Right renal cortex interstitium (tissue), 3 donors: ENCODE measurements at regions not wholly inside any gene's neighbourhood (a gene's known extent, or its start where the extent isn't known, plus 50 kb on each side); places are given as distances from the start of the nearest gene placed in this dataset.

ENCODE experiments used
- DNase-seq, 3 donors: peaks; one replicate each; pipeline ENCODE4 v3.0.0-alpha.2; 2013; ENCODE audit warnings: low read depth in 3 of 3, low spot score in 2 of 3

DNA sequence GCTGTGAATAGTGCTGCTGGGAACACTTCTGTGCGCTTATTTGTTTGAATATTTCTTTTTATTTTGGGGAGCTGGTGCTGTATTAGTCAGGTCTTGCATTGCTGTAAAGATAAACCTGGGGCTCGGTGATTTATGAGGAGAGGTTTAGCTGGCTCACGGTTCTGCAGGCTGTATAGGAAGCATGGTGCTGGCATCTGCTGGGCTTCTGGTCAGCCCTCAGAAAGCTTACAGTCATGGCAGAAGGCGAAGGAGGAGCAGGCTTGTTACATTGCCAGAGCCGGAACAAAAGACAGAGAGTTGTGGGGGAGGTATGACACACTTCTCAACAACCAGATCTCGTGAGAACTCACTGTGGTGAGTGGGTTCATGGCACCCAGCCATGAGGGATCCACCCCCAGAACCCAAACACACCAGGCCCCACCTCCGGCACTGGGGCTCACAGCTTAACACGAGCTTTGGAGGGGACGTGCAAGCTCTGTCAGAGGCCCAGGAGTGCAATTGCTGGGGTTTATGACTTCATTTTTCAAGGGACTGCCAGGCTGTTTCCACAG lies 68.8 kb upstream of the GATA5 start:
- no peak for DNase-seq

DNA sequence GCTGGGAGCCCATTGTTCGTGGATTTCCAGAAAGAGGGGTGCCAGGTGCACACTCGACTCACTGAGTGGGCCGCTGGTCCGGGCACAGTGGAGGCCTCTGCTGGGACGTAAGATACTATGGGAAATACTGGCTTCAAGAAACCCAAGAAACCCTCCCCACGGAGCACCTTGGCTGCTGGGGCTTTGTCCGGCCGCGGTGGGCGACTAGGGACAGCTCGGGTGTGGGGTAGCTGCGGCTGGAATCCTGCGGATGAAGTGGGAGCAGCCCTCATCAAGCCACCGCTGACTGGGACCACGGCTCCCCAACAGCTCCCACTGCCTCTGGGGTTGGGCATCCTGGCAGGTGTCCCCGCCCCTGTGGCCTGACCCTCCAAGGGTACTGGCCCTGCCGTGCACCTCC lies 69.5 kb upstream of the GATA5 start:
- no peak for DNase-seq

DNA sequence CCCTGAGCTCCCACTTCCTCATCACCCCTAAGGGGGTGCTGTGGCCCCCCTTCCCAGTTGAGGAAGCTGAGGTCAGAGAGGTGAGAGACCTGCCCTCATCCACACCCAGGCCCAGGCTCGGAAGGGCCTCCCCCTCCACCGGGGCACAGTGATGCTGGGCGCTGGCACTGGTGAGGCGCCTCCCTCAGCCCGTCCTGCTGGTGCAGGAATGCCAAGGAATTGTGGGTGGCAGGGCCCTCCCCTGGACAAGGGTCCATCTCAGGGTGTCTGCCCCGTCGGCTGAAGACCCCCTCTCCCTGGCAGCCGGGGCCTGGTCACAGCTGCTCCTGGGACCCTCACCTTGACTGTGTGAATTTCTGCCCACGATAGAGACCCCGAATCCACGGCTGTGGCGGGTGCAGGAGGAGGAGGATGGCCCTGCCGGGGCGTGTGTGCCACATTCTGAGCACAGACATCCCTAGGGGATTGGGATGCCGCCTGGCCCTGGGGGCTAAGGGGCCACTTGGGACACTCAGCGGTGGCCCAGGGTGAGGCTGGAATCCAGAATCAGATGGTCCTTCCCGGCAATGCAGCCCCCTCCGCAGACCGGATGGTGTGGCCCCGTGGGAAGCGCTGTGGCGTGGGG lies 70.2 kb upstream of the GATA5 start:
- DNase-seq = no peak

DNA sequence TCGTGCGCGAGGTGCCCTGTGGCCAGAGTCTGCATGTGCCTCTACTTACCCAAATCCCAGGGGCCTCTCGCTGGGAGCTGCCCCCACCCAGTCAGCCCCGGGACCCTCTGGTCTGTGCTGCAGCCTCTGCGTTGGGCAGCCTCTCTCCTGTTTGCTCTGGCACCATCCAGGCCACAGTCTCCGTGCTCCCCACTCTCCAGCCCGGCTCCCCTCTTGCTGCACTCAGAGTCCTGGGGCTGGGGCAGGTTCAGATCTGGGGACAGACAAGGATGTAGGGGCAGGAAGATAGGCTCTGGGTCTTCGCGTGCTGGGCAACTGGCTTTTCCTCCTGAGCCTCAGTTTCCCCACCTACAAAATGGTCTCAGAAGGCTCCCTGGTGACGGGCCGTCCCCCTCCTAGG lies 70.8 kb upstream of the GATA5 start:
- DNase-seq = no peak

DNA sequence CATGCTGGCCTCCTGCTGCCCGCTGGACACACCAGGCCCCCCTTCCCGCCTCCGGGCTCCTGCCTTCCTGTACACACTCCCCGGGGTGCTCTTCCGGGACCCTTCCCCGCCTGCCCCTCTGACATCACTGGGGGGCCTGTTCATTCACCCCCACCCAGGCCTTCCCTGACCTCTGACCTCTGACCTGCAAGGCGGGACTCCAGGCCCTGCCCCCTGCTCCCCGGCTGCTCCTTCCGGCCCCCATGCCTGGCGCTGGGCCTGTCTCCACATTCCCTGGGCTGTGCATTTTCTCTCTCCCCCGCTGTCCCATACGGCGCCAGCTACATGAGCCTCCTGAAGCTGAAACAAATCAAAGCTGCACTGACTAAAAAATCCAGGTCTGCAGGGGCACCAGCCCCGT lies 71.6 kb upstream of the GATA5 start:
- no peak for DNase-seq

DNA sequence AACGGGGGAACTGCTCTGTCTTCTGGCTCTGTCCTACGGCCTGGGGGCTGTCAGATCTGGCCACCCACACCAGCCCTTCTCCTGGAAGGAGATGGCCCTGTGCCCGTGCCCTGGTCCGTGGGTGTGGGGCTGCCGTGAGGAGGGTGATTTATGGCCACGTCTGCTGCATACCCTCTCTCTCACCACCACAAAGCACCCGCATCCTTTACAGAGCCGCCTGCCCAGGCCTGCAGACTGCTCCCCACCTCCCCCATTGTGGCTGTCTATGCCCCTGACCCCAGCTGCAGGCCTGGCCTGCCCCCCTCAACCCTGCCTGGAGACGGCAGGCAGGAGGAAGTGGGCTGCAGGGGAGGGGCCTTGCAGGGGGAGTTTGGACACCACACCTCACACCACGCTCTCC lies 72.7 kb upstream of the GATA5 start:
- no peak for DNase-seq

DNA sequence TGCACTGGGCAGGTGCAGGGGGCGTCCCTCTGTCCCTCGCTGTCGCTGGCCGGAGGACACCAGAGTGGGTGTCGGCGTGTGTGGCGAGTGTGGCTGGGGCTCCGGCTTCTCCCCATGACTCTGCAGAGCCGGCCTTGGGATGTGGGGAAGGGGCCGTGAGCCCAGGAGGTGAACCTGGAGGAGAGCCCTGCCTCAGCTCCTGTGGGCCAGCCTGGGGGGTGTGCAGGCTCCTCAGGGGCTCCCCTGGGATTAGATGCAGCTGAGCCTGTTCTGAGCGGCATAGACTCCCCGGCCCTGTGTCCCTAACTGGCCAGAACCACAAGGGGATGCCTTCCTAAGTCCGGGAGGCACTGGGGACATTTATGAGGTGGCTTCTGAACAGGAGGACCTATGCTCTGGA lies 73.2 kb upstream of the GATA5 start:
- DNase-seq = no peak

DNA sequence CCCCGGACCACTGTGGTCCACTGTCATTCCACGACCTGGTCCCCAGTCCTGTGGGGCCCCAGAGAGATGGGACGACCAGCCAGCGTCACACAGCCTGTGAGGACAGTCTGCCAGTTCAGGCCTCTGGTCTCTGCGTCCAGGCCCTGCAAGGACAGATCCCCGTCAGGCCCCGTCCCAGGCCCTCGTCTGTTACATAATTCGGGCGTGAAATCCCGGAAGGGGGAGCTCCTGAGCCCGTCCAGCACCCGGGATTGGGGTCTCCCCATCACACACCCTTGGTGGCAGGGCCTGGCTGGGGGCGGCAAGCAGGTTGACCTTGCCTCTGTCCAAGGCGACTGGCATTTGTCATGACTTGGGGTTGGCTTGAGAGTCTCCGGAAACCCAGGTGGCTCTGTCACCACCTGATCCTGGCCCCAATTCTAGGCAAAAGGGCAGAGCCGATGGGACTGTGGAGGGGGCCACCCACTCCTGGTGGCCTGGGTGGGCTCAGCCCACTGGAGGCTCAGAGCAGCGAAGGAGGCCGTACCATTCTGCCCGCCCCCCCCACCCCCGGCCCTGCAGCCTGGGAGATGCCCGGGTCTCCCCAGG lies 73.8 kb upstream of the GATA5 start:
- DNase-seq = no peak

DNA sequence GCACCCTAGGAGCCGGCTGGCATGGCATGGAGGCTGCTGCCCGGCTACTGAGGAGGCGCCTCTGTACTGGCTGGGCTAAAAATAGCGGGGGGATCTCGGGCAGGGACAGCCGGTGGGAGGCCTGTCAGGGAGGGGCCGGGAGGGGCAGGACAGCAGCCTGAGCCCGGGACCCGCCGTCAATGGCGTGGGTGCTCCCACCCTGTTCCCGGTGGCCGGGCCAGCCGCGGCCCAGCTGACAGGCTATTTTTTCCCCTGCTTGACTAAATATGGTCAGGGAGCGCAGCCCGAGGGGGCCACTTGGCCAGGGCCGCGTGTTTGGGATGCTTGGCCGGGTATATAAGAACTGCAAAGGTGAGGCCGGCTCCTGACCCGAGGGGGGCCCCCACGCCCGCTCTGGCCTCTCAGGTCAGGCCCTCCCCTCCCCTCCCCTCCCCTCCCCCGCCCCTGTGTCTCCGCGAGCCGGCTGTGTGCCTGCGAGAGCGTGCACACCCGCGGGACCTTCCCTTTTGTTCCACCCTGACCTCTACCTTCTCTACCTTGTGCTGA lies 74.4 kb upstream of the GATA5 start:
- DNase-seq = no peak

DNA sequence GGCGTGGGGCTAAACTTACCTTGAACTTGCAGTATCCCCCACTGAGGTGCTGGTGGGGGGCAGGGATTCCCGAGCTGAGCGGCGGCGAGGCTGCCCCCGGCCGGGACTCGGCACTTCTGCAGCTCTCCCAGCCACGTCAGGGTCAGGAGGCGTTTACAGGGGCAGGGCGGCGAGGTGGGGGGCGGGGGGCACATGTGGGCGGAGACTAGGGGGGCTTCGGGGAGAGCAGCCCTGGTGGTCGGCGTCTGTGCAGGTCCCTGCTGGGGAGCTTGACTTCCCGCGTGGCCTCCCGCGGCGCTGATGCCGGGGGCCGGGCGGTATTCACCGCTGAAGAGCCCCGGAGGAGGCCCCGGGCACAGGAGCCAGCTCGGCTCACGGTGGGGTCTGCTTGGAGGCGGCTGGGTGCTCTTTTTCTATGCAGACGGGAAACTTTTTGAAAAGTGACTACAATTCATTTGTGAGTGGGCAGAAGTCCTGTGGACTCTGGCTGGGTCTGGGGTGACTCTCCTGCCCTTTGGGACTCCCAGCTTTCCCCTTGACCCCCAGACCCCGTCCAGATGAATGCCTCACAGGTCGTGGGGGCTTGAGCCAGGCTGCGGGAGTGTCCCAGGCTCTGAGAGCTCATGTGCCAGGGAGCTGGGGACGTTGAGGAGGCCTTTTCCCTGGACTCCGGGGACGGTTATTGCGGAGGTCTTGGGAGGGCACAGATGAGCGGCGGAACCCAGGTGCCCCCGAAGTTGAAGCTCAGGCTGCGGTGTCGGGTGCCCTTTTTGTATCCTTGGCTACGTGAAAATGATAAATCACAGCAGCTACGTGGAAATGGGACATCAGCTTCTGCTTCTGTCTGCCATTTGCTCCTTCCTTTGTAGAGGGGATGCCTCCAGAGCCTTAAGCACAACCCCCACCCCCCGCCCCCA lies 75.9 kb upstream of the GATA5 start:
- no peak for DNase-seq

DNA sequence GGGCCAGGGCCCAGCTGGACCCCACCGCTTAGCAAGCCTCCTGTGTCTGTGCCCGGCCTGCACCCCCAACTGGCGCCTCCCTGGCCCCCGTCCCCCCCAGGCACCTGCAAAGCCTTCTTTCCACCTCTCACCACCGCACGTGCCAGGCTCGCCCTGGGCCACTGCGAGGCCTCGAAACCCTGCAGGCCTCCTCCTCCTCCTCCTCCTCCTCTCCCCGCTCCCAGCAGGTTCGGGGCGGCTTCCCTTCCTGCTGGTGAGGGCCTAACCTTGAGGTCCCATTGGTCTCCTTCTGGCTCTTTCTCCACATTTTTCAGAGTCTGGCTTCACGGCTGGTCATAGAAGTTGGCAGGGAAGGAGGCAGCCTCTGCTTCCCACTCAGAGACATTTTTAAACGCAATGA lies 76.8 kb upstream of the GATA5 start:
- no peak for DNase-seq

DNA sequence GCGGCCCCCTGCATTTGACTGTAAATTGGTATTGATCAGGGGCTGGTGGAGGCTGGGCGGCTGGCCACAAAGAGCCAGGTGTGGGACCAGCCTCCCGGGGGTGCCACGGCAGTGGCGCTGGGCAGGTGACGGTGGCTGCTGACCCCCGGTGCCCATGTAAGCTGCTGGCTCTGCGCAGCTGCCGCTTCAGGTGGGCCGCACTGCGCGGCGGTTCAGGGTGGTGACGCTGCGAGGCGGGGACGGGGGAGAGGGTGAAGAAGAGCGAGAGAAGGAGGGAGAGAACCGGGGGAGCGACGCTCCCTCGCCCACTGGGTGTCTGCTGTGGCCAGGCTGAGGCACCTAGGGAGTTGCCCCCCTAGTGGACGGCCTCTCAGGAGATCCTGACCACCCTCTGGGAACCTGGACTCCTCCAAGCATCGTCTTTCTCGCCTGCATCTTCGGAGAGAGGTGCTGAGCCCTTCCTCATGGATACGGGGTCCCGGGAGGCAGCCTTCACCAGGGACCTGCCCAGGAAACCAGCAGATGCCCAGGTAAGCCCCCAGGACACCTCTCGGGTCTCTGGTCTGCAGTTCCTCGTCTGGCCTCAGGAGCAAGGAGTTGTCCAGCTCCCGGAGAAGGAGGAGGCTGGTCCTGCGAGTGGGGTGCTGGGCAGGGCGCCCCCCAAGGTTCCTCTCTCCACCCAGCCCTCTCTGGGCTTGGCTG lies 77.5 kb upstream of the GATA5 start:
- no peak for DNase-seq

DNA sequence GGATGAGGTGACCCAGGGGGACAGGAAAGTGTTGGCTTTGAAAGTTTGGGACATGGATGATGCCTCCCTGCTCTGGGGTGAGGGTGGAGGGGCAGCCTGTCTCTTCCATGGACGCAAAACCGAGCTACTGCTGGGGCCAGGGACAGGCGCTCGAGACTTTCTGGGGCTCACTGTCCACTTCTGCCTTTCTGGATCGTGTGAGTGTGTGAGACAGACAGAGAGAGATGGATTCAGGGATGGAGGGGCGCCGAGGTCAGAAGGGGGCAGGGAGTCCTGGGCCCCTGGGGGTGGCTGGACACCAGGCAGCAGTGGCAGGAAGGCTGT lies 78.0 kb upstream of the GATA5 start:
- DNase-seq = no peak

DNA sequence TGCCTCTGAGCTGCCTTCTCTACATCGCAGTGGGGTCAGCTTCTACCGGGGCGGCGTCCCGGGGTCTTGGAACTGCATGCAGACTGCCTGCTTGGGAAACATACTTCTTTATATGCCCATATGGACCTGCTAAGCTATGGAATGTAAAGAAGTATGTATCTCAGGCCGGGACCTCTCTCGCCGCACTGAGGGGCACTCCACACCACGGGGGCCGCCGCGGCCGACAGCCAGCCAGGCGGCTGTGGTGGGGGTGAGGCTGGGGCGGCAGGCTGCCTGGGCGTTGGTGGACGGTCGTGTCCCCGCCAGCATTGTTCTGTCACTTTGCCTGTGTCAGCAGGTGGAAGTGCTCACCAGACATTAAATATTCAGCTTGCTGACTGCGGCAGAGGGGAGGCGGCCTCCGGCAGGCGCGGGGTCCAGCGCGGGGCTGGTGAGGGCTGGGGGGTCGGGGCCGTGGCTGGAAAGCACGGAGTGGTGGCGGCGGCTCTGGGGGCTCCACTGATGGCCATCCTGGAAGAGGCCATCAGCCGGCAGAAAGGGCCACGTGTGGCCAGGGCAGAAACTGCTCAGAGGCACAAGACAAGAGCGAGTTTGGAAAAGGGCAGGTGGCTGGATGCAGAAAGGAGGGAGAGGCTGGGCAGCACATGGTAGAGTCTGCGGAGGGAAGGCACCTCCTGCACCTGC lies 78.6 kb upstream of the GATA5 start:
- no peak for DNase-seq

DNA sequence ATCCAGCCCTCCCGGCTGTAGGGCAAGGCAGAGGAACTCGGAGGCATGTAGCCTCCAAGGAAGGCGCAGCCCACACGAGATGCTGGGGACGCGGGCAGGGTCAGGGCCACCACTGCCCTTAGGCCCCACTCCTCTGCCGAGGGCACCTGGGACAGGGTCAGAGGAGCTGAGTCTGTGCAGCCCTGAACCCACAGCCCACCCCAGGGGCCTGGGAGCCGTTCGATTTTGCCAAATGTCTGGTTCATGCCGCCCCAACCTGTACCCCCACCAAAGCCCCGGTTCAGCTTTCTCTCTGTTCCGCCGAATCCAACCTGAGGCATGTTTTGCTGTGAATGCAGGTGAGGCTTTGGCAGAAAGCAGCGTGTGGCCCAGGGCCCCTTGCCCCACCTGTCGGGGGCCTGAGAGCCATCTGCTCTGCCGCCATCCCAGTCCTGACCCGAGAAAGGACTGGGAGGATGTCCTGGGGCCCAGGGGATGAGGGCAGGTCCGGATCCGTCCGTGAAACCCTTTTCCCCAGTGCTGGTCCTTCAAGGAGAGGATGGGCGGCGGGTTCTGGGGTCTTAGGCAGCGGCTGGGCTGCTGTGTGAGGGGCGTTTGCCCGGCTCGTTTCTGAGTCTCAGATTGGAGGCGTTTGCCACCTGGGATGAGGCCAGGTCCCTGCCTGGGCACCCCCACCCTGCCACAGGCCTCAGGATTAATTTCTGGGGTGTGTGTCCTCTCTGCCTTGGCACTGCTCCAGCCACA lies 79.3 kb upstream of the GATA5 start:
- no peak for DNase-seq

DNA sequence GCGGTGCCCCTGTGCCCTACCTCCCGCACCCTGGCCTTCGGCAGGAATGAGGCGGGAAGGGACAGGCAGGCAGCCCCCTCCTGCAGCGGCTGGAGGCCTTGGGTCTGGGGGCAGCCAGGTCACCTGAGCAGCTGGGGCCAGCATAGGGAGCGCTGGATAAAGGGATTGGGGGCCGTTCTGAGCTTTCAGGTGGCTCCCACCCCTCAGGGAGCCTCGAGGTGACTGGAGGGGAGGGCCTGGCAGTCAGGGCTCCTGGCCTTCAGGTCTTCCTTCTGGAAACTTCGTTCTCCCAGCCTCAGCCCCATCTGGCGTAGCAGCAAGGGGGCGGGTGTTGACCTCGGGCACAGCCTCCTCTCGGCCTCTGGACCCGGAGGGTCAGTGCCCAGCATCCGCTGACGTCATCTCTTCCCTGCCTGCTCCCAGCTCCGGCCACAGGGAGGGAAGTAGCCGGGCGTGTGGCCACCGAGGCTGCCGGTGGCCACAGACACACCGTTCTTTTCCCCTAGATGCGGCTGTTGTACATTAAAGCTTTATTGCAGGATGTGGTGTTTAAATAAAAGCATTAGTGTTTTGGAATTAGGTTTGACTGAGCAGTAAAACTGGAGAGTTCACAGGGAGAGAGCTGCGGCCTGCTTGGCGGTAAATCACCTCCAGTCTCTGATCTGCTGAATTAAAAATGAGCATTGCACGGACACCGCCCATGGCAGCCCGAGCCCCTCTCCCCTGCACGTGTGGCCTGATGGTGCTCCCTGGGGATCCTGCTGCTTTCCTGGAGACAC lies 80.0 kb upstream of the GATA5 start:
- DNase-seq = no peak

DNA sequence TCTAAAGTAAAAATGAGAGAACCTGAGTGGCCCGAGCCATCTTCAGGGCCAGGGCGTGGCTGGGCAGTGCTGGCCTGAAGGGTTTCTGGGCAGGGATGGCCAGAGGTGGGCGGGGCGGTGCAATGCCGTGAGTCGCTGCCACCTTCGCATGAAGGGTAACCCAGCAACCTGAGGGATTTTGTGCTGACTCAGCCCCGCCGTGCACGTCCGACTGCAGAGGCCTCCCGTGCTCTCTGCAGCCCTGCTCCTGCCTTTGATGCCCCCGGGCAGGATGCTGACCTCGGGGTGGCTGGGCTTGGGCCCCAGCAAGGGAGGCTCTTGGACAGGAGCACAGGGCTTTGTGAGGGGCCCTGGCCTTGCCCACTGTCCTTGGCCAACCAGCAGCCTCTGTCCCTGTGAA lies 81.7 kb upstream of the GATA5 start:
- no peak for DNase-seq

DNA sequence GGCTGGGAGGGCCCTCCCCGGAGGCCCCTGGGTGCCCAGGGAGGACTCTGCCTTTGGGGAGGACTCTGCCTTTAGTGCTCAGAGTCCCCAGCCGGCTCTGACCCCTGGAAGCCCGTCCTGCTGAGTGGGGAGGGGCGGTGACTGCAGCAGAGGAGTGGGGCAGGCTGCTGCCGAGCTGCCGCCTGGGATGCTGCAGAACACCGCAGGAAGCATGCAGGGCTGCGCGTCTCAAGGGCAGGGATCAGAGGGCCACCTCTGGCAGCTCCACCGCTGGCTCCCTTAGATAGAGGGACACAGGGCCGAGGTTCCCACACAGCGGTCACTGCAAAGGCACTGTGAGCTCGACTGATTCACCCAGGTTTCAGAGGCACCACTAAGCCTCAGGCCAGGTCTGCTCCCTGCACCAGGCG lies 82.2 kb upstream of the GATA5 start:
- DNase-seq = no peak

DNA sequence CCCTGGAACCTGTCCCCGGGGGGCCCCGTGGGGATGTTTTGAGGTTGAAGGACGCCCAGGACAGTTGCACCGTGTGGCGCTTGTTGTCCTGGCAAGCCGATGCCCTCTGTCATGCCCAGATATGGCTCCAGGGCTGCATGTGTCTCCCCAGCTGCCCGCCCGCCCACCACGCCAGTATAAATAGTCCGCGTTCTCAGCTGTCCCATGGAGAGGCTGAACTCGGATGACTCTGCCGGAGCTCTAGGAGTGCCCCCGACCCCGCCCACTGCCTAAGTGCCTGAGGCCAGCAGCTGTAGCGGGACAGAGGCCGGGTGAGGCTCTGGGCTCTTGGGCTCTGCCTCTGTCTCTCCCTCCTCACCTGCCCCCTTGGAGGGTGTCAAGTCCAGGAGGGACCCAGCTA lies 83.0 kb upstream of the GATA5 start:
- DNase-seq = no peak
